ENCODE measurements at regions not wholly inside any gene's neighbourhood (a gene's known extent, or its start where the extent isn't known, plus 50 kb on each side); places are given as distances from the start of the nearest gene placed in this dataset.

GRCh38 chr13:72431981-72432682 is 295.3 kb downstream of the MZT1 start:
- Histone ChIP-seq H3K27me3 (no peaks in the 10 kb centered on the region), H3K36me3 (no peaks in the 10 kb centered on the region), H3K4me1 (no peaks in the 10 kb centered on the region), H3K9me3 (no peaks in the 10 kb centered on the region), H3K4me3 (no peak overlapping the region), H3K27ac (no peak overlapping the region)
- intact Hi-C loops (cut with DNase I; ENCODE audit: low total_unique reads): no loop called here
- TF ChIP-seq, protein P1, sequence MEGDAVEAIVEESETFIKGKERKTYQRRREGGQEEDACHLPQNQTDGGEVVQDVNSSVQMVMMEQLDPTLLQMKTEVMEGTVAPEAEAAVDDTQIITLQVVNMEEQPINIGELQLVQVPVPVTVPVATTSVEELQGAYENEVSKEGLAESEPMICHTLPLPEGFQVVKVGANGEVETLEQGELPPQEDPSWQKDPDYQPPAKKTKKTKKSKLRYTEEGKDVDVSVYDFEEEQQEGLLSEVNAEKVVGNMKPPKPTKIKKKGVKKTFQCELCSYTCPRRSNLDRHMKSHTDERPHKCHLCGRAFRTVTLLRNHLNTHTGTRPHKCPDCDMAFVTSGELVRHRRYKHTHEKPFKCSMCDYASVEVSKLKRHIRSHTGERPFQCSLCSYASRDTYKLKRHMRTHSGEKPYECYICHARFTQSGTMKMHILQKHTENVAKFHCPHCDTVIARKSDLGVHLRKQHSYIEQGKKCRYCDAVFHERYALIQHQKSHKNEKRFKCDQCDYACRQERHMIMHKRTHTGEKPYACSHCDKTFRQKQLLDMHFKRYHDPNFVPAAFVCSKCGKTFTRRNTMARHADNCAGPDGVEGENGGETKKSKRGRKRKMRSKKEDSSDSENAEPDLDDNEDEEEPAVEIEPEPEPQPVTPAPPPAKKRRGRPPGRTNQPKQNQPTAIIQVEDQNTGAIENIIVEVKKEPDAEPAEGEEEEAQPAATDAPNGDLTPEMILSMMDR (IDR thresholded peaks at IDR 0.05): no peak
- TF ChIP-seq POLR2A (IDR thresholded peaks at IDR 0.05) (no peak), POLR2AphosphoS5 (IDR thresholded peaks at IDR 0.05) (no peak)
- no peak for DNase-seq (ENCODE audit: low spot score in 2 of 2)

DNA sequence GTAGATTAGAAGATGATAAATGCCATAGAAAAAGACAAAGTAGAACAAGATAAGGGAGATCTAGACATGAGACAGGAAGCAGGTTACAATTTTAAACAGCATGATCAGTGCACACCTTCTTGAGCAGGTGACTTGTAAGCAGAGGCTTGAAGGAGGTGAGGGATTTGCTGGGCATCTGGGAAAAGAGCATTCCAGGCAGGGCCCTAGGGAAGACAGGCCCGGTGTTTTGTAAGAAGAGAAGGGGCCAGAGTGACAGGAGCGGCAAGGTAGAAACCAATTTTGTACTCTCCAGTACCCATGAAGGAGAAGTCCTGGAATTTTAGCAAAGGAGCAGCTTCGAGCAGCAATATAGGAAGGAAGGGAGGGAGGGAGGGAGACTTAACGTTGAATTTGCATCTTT is 296.5 kb downstream of the MZT1 start:
- Histone ChIP-seq H3K4me1 (no peaks in the 10 kb centered on the region), H3K9me3 (no peaks in the 10 kb centered on the region), H3K27me3 (no peaks in the 10 kb centered on the region), H3K36me3 (no peaks in the 10 kb centered on the region), H3K4me3 (no peak overlapping the region), H3K27ac (no peak overlapping the region)
- DNase-seq (ENCODE audit: low spot score in 2 of 2): no peak
- TF ChIP-seq POLR2AphosphoS5 (IDR thresholded peaks at IDR 0.05) (no peak), POLR2A (IDR thresholded peaks at IDR 0.05) (no peak)
- TF ChIP-seq, protein P1 (IDR thresholded peaks at IDR 0.05): no peak
- intact Hi-C loops (cut with DNase I; ENCODE audit: low total_unique reads): no loop called here

DNA sequence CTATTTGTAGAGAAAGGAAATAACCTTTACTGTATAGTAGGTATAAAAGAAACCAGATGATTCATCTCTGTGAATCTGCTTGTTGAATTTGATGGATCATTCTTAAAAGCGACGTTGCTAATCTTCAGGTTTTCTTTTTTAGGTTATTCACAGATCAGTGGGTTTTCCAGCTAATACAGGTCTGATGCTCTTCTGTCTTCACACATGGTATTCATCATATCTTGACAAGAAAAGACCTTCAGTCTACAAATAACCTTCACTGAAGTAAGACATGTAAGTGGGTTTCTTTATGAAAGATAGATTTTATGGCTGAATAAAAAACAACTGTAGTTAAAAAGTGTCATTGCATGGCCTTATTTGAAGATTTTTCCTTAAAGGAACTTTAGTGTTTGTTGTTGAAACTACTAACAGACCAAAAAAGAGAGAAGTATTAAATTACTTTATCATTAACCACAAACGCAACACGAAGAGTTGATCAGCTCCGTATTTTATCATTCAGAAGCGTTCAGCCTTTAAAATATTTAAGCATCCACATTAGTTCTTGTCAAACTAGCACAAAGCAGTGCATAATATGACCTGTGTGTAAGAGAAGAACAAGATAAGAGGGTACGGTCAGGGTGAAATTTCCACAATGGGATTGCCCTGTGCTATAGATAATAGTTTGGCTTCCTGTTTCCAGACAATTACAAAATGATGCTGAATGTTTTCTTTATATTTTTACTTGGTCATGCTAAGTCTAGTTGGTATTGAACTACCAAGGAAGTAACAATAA is 299.5 kb downstream of the MZT1 start:
- H3K9me3 ChIP-seq: no peaks in the 10 kb centered on the region
- H3K27ac ChIP-seq: no peak overlapping the region
- no peaks in the 10 kb centered on the region for H3K36me3 ChIP-seq
- TF ChIP-seq, protein P1 (IDR thresholded peaks at IDR 0.05): no peak
- TF ChIP-seq POLR2AphosphoS5 (IDR thresholded peaks at IDR 0.05) (no peak), POLR2A (IDR thresholded peaks at IDR 0.05) (no peak)
- H3K4me1 ChIP-seq: no peaks in the 10 kb centered on the region
- H3K4me3 ChIP-seq: no peak overlapping the region
- no peak for DNase-seq (ENCODE audit: low spot score in 2 of 2)
- no peaks in the 10 kb centered on the region for H3K27me3 ChIP-seq
- intact Hi-C loops (cut with DNase I; ENCODE audit: low total_unique reads): no loop called here

DNA sequence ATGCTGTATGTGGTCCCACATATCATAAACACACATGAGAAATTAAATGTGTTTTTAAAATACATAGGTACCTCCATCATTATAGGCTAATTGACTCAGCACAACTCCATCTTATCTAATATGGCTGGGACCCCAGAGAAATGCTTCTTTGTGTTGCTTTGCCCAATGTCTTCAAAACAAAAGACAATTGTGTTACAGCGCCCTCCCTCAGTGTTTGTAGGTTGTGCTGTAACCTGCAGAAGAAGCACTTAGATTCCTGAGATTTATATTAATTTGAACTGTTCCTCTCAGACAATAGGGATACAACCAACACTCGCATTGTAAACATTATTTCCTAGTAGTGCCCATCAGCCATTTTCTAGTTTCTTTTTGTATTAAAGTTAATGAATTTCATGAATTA is 303.4 kb downstream of the MZT1 start:
- TF ChIP-seq, protein P1 (IDR thresholded peaks at IDR 0.05): no peak
- TF ChIP-seq POLR2AphosphoS5 (IDR thresholded peaks at IDR 0.05) (no peak), POLR2A (IDR thresholded peaks at IDR 0.05) (no peak)
- no peak for DNase-seq (ENCODE audit: low spot score in 2 of 2)
- Histone ChIP-seq H3K4me3 (no peak overlapping the region), H3K9me3 (no peaks in the 10 kb centered on the region), H3K27me3 (no peaks in the 10 kb centered on the region), H3K4me1 (no peaks in the 10 kb centered on the region), H3K36me3 (no peaks in the 10 kb centered on the region), H3K27ac (no peak overlapping the region)
- intact Hi-C loops (cut with DNase I; ENCODE audit: low total_unique reads): no loop called here

DNA sequence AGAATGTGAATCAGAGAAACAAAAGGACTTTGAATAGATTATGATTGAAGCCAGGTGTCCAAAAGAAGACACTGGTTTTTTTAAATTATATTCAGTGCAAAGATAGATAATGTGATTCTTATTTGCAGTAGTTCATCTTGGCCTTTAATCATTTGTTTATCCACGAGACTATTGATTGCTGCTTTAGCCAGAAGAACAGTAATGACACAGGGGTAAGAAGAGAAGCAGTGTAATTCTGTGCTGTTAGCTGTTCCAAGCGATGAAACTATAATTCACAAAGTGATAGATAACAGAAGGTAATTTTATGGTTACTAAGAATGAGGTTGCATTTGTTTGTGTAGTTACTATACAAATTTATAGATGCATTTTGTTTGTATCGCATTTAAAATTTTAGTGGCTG is 311.6 kb downstream of the MZT1 start:
- Histone ChIP-seq H3K4me3 (no peak overlapping the region), H3K36me3 (no peaks in the 10 kb centered on the region), H3K9me3 (no peaks in the 10 kb centered on the region), H3K4me1 (no peaks in the 10 kb centered on the region), H3K27me3 (no peaks in the 10 kb centered on the region), H3K27ac (no peak overlapping the region)
- intact Hi-C loops (cut with DNase I; ENCODE audit: low total_unique reads): no loop called here
- no peak for TF ChIP-seq POLR2A (IDR thresholded peaks at IDR 0.05)
- no peak for TF ChIP-seq POLR2AphosphoS5 (IDR thresholded peaks at IDR 0.05)
- TF ChIP-seq, protein P1 (IDR thresholded peaks at IDR 0.05): no peak
- DNase-seq (ENCODE audit: low spot score in 2 of 2): no peak
